Fibroblast of the conjunctiva (primary cell): ENCODE measurements at regions not wholly inside any gene's neighbourhood (a gene's known extent, or its start where the extent isn't known, plus 50 kb on each side); places are given as distances from the start of the nearest gene placed in this dataset.
A peak's percentile ranks its signal among the peaks of the same experiment; 100 is the strongest.
"Not testable (repeated sequence)": the region's sequence is repeated elsewhere in the genome, so short reads cannot be mapped to it uniquely, and the experiment has no call there.

ENCODE experiments used
- DNase-seq: peaks from one replicate; pipeline ENCODE4 v3.0.0-alpha.2; 2010; ENCODE audit warnings: low read depth

GRCh38 chr9:42434844-42435714 is 251.6 kb downstream of the SPATA31A6 start:
- DNase-seq: not testable (repeated sequence)

DNA sequence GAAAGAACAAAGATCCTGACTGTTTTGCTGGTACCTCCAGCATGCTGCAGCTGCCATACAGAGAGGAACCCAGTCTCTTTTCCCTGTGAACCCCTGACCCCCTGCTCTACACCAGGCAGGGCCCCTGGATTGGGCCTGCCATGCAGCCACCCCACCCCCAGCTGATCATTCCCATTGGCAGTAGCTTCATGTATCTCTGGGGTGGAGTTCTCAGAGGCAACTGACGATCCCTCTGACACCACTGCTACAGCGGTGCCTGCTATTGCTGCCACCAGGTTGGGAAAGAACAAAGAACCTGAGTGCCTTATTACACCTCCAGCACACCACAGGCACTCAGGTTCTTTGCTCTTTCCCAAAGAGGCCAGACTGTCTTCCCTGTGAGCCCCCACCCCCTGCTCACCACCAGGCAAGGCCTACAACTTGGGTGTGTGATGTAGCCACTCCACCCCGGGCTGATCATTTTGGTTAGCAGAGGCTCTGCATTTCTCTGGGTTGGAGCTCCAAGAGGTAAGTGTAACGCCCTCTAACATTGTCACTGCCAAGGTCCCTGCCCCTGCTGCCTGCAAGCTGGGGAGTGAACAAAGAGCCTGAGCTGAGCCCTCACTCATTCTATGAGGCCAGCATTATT is 252.4 kb downstream of the SPATA31A6 start:
- not testable (repeated sequence) for DNase-seq

DNA sequence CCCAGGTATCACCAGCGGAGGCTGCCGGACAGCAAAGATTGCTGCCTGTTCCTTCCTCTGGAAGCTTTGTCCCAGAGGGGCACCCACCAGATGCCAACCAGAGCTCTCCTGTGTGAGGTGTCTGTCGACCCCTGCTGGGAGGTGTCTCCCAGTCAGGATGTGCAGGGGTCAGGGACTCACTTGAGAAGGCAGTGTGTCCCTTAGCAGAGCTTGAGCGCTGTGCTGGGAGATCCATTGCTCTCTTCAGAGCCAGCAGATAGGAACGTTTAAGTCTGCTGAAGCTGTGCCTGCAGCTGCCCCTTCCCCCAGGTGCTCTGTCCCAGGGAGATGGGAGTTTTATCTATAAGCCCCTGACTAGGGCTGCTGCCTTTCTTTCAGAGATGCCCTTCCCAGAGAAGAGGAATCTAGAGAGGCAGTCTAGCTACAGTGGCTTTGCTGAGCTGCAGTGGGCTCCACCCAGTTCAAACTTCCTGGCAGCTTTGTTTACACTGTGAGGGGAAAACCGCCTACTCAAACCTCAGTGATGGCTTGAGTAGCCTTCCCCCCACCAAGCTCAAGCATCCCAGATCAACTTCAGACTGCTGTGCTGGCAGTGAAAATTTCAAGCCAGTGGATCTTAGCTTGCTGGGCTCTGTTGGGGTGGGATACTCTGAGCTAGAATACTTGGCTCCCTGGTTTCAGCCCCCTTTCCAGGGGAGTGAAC is 253.7 kb downstream of the SPATA31A6 start:
- not testable (repeated sequence) for DNase-seq

DNA sequence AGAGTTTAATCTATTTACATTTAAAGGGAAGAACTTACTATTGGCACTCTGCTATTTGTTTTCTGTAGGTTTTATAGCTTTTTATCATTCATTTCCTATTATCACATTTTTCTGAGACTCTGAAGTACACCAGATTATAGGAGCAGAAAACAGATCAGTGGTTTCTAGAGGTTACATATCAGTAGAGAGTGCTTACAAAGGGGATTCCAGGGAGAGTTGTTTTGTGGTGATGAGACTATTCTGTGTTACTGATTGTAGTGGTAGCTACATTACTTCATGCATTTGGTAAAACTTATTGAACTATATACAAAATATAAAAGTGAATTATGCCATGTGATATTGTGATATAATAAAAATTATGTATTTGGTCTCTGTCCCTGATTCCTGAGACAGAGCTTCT is 259.2 kb downstream of the SPATA31A6 start:
- not testable (repeated sequence) for DNase-seq

DNA sequence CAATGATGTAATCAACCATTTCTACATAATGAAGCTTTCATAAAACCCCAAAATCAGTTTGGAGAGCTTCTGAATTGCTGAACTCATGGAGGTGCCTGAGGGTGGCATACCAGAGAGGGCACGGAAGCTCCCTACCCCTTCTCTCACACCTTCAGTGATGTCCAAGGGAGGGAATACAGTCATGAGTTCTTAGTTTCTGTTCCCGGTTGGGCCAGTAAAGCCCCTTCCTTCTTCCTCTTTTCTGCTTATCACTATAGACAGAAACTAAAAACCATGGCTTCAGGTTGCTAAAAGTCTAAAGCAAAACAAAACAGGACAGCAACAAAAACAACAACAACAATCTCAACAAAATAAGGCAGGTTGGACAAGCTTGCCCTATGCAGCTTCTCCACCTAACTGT is 260.0 kb downstream of the SPATA31A6 start:
- not testable (repeated sequence) for DNase-seq

GRCh38 chr9:42461436-42461835 is 278.0 kb downstream of the SPATA31A6 start:
- not testable (repeated sequence) for DNase-seq

DNA sequence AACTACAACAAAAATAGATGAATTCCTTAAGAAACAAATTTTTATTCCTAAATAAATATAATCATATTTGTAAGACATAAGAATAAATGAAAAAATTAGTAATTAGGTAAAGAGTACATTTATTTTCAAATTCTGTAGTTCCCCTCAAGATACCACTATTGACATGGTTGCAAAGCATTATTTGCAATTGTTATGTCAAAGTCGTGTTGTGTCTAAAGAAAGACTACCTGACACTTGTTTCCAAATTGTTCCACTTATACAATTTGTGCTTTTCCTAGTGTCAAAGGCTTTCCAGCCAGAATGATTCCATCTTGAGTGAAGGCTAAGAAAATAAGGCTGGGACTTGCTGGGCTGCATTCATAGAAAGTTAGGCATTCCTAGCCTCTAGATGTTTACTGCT is 278.4 kb downstream of the SPATA31A6 start:
- not testable (repeated sequence) for DNase-seq

DNA sequence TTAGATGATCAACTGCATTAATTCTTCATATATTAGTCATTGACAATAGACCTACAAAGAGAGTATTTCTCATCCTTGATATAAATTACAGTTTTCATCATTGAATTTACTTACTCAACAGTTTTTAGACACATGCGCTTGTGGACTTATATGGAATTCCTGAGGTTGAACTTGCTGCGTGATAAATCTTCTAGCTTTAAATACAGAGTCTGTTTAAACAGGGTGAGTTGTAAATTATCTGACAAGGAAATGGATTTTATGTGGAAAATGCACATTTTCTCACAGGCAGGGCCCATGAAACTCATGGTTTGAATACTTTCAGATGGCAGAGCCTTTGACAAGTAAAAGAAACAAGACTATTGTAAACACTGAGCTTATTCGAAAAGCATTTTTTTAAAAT is 280.5 kb downstream of the SPATA31A6 start:
- not testable (repeated sequence) for DNase-seq

- peak; percentile 6 for DNase-seq
Observed at GRCh38 chr9:42470577-42470976, 287.1 kb downstream of the SPATA31A6 start.

- DNase-seq: not testable (repeated sequence)
Observed at GRCh38 chr9:42490989-42491388, 307.5 kb downstream of the SPATA31A6 start.

DNA sequence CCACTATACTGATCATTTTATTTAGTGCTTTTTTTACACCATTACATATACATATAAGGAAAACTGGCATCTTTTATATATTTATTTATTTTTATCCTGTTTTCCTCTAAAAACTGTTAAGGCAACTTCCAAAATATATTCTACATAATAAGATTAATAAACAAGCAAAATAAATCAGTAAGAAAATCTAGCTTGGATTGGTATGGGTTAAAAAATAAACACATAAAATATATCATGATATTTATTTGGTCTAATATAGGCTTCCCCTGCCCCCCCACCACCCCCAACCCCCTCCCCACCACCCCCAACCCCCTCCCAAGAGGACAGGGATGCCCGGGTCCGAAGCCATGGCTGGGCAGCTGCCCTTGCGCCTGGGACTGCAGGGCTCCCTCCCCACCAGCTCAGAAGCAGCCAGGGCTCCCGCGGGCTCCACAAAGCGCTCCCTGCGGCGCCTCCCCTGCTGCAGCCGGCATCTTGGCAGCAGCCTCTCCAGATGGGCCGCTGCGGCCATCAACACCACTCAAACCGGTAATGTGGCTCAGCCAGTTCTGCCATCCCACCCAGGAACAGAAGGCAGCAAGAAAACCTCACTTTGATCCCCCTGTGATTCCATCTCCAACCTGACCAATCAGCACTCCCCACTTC is 319.3 kb downstream of the SPATA31A6 start:
- DNase-seq: not testable (repeated sequence)

DNA sequence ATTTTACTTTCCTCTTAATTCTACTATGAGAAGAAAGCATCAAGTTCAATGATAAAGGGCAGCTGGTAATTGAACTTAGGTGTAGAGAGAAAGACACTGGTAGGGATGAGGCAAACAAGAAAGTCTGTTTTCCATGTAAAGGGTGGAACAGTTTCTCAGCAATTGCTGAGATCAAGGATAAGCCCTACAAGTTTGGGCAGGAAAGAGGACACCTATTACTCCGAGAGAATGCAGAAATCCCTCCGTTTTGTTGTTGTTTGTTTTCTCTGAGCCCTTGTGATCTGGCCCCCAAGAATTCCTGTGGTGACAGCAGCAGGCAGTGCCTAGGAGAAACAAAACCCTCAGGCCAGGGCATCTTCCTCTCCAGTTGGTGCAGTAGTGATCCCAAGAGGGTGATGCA is 324.7 kb downstream of the SPATA31A6 start:
- DNase-seq: not testable (repeated sequence)

DNA sequence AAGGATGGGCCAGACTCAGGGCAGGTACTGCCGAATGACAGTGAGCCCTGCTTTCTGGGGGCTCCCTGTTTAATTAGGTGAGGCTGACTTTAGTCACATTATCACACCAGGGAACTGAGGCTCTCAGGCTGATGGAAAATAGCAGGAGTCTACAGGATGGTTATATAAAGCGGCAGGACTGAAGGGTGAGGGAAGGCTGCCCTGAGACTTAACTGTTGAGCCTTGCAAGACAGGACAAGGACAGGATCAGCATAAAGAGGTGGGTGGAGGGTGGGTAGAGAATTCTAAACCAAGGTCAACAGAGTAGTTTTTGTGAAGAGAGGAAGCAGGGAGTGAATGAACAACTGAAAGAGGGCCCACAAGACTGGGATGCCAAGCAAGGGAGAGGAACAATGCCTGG is 330.1 kb downstream of the SPATA31A6 start:
- not testable (repeated sequence) for DNase-seq

GRCh38 chr9:42534325-42534983 is 351.0 kb downstream of the SPATA31A6 start:
- peak; percentile 41 for DNase-seq

DNA sequence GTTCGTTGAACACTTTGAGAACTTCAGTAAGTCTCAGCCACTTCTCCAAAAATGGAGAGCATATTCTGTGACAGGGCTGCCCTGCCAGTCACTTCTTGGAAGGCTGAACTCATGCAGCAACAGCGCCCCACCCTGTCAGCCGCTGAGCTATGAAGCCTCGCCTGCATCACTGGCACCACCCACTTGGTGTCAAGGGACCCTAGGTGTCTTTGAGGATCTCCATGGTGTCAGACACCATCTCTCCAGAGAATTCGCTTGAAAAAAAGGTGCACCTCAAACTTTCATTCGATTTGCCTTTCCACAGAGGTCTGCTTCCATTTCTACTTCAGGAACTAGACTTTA is 351.5 kb downstream of the SPATA31A6 start:
- not testable (repeated sequence) for DNase-seq

DNA sequence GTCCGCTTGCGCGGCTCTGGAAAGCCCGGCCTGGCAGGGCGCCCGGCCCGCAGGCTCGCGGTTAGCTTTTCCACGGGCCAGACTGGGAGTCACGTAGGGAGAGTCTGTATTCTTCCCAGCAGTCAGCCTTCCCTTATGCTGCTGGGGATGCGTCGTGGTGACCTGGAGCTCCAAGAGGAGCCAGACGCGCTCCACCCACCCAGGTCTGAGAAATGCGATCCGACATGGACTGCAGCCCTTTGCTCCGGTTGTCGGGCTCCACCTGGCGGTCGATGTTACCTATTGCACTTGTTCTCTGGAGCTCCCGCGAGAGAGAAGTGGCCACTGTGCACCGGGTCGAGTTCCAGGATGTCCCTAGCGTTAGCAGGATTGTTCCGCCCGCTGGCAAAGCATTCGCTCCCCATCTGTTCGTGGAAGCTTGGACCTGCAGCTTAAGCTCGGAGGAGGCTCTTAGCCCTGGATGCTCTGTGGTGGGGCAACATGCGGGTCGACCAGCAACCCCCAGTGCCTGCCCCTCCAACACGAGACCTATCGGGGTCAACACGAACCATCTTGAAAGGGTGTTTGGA is 367.4 kb downstream of the SPATA31A6 start:
- DNase-seq: not testable (repeated sequence)

GRCh38 chr9:42568530-42568929 is 385.1 kb downstream of the SPATA31A6 start:
- not testable (repeated sequence) for DNase-seq

- DNase-seq: not testable (repeated sequence)
Observed at GRCh38 chr9:42568942-42569556, 385.6 kb downstream of the SPATA31A6 start.

- DNase-seq: not testable (repeated sequence)
Observed at GRCh38 chr9:42577851-42578250, 394.4 kb downstream of the SPATA31A6 start.
